ENCODE measurements at regions not wholly inside any gene's neighbourhood (a gene's known extent, or its start where the extent isn't known, plus 50 kb on each side); places are given as distances from the start of the nearest gene placed in this dataset.

DNA sequence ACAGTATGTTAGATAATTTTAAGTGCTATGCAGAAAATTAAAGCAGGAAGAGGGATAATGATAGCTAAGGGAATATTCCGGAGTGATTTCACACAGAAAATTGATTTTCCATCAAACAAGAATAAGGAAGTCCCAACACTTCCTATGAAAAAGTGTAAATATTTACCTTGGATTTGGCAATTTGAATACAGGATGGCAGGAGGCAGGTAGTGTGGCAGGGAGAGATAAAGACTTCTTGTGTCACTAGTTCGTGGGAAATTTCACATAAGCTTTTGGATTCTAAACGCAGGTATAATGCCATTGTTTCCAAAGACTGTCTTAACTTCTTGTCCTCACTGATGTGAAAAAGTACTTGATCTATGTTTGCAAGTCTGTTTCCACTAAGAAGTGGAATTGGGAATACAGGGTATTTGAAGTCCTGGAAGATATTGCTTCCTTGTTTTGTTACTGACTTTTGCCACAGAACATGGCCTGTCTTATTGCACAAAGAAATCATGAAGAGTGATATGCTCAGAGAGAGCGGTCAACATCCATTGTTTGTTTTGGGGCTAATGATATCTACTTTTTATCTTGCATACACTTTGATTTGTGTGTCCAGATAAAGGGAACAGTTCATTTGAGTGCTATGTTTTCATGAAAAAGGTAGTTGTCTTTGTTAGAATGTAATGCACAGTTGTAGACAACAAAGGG, 1216.1 kb upstream of the FAM98A start:
- TF ChIP-seq POLR2A (IDR thresholded peaks at IDR 0.05; ENCODE audit: low read depth, low read length) (no peak), POLR2AphosphoS5 (IDR thresholded peaks at IDR 0.05; ENCODE audit: low read depth, low read length) (no peak), TAF1 (IDR thresholded peaks at IDR 0.05; ENCODE audit: borderline replicate concordance, low read depth, low read length) (no peak)
